ENCODE measurements at regions not wholly inside any gene's neighbourhood (a gene's known extent, or its start where the extent isn't known, plus 50 kb on each side); places are given as distances from the start of the nearest gene placed in this dataset.

- Histone ChIP-seq H3K4me1 (ENCODE audit: control insufficient read depth in 2 of 2, insufficient read depth in 2 of 2, low read length in 2 of 2) (no peaks in the 10 kb centered on the region), H3K4me3 (ENCODE audit: low read length in 2 of 2) (no peak overlapping the region), H3K36me3 (ENCODE audit: control insufficient read depth in 2 of 2, insufficient read depth in 2 of 2, low read length in 1 of 2) (no peaks in the 10 kb centered on the region), H3K9me3 (ENCODE audit: control insufficient read depth in 2 of 2, insufficient read depth in 1 of 2, low read length in 1 of 2) (no peaks in the 10 kb centered on the region), H3K27me3 (ENCODE audit: control insufficient read depth in 2 of 2, insufficient read depth in 1 of 2, low read length in 1 of 2) (no peaks in the 10 kb centered on the region), H3K27ac (ENCODE audit: low read depth in 1 of 2, low read length in 1 of 2) (no peak overlapping the region)
- 95% methylated on average over 5 of the region's 5 CpGs for WGBS
- DNase-seq (ENCODE audit: low read depth in 6 of 9, low spot score in 9 of 9): no peak
Observed at GRCh38 chr6:11397622-11398450, 139.7 kb upstream of the TMEM170B start.

DNA sequence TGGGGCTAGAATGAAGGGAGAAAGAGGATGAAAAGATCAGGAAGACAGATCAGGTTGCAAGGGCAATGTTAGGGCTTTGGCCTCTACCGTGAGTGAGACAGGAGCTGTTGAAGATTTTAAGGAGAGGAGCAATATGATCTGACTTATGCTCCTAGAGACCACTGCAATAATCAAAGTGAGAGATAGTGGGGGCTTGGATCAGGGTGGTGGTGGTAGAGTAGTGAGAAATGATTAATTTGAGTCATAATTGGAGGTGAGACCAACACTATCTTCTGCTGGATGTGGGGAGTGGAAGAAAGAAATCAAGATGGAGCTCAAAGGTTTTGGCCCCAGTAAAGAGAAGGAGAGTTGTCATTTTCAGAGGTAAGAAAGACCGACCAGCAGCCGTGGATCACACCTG, 140.7 kb upstream of the TMEM170B start:
- Histone ChIP-seq H3K4me3 (ENCODE audit: low read length in 2 of 2) (no peak overlapping the region), H3K4me1 (ENCODE audit: control insufficient read depth in 2 of 2, insufficient read depth in 2 of 2, low read length in 2 of 2) (no peaks in the 10 kb centered on the region), H3K27ac (ENCODE audit: low read depth in 1 of 2, low read length in 1 of 2) (no peak overlapping the region), H3K9me3 (ENCODE audit: control insufficient read depth in 2 of 2, insufficient read depth in 1 of 2, low read length in 1 of 2) (no peaks in the 10 kb centered on the region), H3K27me3 (ENCODE audit: control insufficient read depth in 2 of 2, insufficient read depth in 1 of 2, low read length in 1 of 2) (no peaks in the 10 kb centered on the region), H3K36me3 (ENCODE audit: control insufficient read depth in 2 of 2, insufficient read depth in 2 of 2, low read length in 1 of 2) (no peaks in the 10 kb centered on the region)
- 98% methylated on average over 3 of the region's 3 CpGs for WGBS
- DNase-seq (ENCODE audit: low read depth in 6 of 9, low spot score in 9 of 9): no peak

GRCh38 chr6:11393713-11394627, 143.6 kb upstream of the TMEM170B start:
- Histone ChIP-seq H3K27me3 (ENCODE audit: control insufficient read depth in 2 of 2, insufficient read depth in 1 of 2, low read length in 1 of 2) (no peaks in the 10 kb centered on the region), H3K4me3 (ENCODE audit: low read length in 2 of 2) (no peak overlapping the region), H3K36me3 (ENCODE audit: control insufficient read depth in 2 of 2, insufficient read depth in 2 of 2, low read length in 1 of 2) (no peaks in the 10 kb centered on the region), H3K4me1 (ENCODE audit: control insufficient read depth in 2 of 2, insufficient read depth in 2 of 2, low read length in 2 of 2) (no peaks in the 10 kb centered on the region), H3K9me3 (ENCODE audit: control insufficient read depth in 2 of 2, insufficient read depth in 1 of 2, low read length in 1 of 2) (no peaks in the 10 kb centered on the region), H3K27ac (ENCODE audit: low read depth in 1 of 2, low read length in 1 of 2) (no peak overlapping the region)
- no peak for DNase-seq (ENCODE audit: low read depth in 6 of 9, low spot score in 9 of 9)
- 86% methylated on average over 7 of the region's 7 CpGs for WGBS

DNA sequence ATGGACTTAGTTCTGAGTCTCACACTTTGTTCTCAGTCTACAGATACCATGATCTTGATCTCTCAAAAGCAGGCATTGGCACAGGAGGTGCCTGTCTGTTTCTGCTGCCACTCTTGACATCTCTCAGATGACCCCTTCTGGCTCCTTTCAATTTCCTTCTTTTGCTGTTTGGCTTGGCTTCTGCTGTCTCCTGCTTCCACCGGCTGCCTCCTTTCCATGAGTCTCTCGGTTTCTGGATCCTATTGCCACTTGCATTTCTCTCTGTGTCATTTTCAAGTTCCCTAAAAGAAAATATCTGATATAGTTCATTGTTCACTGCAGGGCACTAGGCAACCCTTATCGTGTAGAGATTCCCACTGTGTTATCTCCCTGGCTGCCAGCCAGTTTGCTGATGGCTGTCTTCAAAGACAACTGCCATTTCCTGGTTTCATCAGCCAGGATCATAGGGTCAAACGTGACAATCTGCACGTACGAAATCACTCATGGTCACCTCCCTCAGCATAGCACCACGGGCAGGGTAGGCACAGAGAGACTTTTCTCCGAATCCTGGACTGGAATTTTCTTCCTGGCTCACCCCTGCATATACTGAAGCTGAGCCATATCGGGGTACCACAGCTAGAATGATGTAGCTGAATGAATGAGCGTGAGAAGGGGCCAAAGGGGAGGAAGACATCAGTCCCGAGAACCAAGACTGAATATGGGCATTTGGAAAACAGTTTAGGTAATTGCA, 144.6 kb upstream of the TMEM170B start:
- Histone ChIP-seq H3K4me3 (ENCODE audit: low read length in 2 of 2) (no peak overlapping the region), H3K27ac (ENCODE audit: low read depth in 1 of 2, low read length in 1 of 2) (no peak overlapping the region), H3K9me3 (ENCODE audit: control insufficient read depth in 2 of 2, insufficient read depth in 1 of 2, low read length in 1 of 2) (no peaks in the 10 kb centered on the region), H3K36me3 (ENCODE audit: control insufficient read depth in 2 of 2, insufficient read depth in 2 of 2, low read length in 1 of 2) (no peaks in the 10 kb centered on the region), H3K4me1 (ENCODE audit: control insufficient read depth in 2 of 2, insufficient read depth in 2 of 2, low read length in 2 of 2) (no peaks in the 10 kb centered on the region), H3K27me3 (ENCODE audit: control insufficient read depth in 2 of 2, insufficient read depth in 1 of 2, low read length in 1 of 2) (no peaks in the 10 kb centered on the region)
- 88% methylated on average over 11 of the region's 11 CpGs for WGBS
- DNase-seq (ENCODE audit: low read depth in 6 of 9, low spot score in 9 of 9): no peak

DNA sequence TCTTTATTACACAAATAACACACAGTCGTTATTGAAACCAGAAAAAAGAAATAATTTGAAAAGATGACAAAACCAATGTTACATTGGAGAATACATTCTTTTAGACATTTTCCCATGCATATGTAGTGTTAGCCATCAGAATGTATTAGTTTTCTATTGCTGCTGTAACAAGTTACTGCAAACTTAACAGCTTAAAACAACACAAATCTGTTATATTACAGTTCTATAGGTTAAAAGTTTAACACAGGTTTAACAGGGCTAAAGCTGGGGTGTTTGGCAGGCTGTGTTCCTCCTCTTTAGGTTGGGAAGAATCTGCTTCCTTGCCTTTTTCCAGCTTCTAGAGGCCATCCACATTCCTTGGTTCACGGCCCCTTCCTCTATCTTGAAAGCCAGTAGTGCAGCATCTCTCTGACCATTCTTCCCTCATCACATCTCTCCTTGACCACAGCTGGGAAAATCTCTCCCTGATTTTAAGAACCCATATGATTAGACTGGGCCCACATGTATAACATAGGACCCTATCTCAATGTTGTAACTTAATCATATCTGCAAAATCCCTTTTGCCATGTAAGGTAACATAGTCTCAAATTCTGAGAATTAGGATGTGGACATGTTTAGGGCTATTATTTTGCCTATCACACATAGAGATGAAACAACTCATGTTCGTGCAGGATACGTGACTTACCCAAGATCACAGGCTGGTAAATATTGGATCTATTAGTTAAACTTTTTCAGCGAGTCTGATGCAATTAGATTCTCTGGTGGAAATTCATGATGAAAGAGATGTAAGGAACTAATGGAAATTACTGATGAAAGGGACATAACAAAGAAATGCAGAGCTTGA, 145.4 kb upstream of the TMEM170B start:
- no peak overlapping the region for H3K4me3 ChIP-seq (ENCODE audit: low read length in 2 of 2)
- H3K36me3 ChIP-seq (ENCODE audit: control insufficient read depth in 2 of 2, insufficient read depth in 2 of 2, low read length in 1 of 2): no peaks in the 10 kb centered on the region
- H3K9me3 ChIP-seq (ENCODE audit: control insufficient read depth in 2 of 2, insufficient read depth in 1 of 2, low read length in 1 of 2): no peaks in the 10 kb centered on the region
- DNase-seq (ENCODE audit: low read depth in 6 of 9, low spot score in 9 of 9): no peak
- no peaks in the 10 kb centered on the region for H3K4me1 ChIP-seq (ENCODE audit: control insufficient read depth in 2 of 2, insufficient read depth in 2 of 2, low read length in 2 of 2)
- WGBS: 99% methylated on average over 5 of the region's 5 CpGs
- H3K27ac ChIP-seq (ENCODE audit: low read depth in 1 of 2, low read length in 1 of 2): no peak overlapping the region
- H3K27me3 ChIP-seq (ENCODE audit: control insufficient read depth in 2 of 2, insufficient read depth in 1 of 2, low read length in 1 of 2): no peaks in the 10 kb centered on the region

DNA sequence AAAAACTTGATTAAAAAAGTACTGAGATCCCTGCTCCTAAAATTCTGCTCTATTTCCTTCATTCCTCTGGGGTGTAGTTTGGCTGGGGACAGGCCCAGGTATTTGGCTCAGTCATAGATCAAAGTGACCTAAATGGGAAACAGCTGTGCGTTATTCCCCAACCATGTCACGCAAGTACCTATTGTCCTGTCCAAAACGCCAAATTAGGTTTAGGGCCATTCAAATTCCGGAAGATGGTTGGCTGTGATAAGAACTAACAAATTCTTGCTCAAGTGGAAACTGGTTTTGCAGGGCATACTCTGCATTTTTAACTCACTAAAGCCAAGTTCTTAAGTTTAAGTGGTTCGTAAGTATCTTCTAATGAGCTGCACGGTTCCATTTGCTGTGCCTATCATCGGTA, 147.6 kb upstream of the TMEM170B start:
- no peaks in the 10 kb centered on the region for H3K4me1 ChIP-seq (ENCODE audit: control insufficient read depth in 2 of 2, insufficient read depth in 2 of 2, low read length in 2 of 2)
- H3K27ac ChIP-seq (ENCODE audit: low read depth in 1 of 2, low read length in 1 of 2): no peak overlapping the region
- no peak overlapping the region for H3K4me3 ChIP-seq (ENCODE audit: low read length in 2 of 2)
- no peak for DNase-seq (ENCODE audit: low read depth in 6 of 9, low spot score in 9 of 9)
- H3K9me3 ChIP-seq (ENCODE audit: control insufficient read depth in 2 of 2, insufficient read depth in 1 of 2, low read length in 1 of 2): no peaks in the 10 kb centered on the region
- no peaks in the 10 kb centered on the region for H3K27me3 ChIP-seq (ENCODE audit: control insufficient read depth in 2 of 2, insufficient read depth in 1 of 2, low read length in 1 of 2)
- no peaks in the 10 kb centered on the region for H3K36me3 ChIP-seq (ENCODE audit: control insufficient read depth in 2 of 2, insufficient read depth in 2 of 2, low read length in 1 of 2)
- 64% methylated on average over 7 of the region's 7 CpGs for WGBS

GRCh38 chr6:11388983-11389944, 148.3 kb upstream of the TMEM170B start:
- no peak overlapping the region for H3K27ac ChIP-seq (ENCODE audit: low read depth in 1 of 2, low read length in 1 of 2)
- no peaks in the 10 kb centered on the region for H3K4me1 ChIP-seq (ENCODE audit: control insufficient read depth in 2 of 2, insufficient read depth in 2 of 2, low read length in 2 of 2)

More at GRCh38 chr6:11388983-11389944, 148.3 kb upstream of the TMEM170B start:
- no peaks in the 10 kb centered on the region for H3K9me3 ChIP-seq (ENCODE audit: control insufficient read depth in 2 of 2, insufficient read depth in 1 of 2, low read length in 1 of 2)
- no peak overlapping the region for H3K4me3 ChIP-seq (ENCODE audit: low read length in 2 of 2)
- H3K36me3 ChIP-seq (ENCODE audit: control insufficient read depth in 2 of 2, insufficient read depth in 2 of 2, low read length in 1 of 2): no peaks in the 10 kb centered on the region
- DNase-seq (ENCODE audit: low read depth in 6 of 9, low spot score in 9 of 9): no peak
- 95% methylated on average over 5 of the region's 5 CpGs for WGBS
- H3K27me3 ChIP-seq (ENCODE audit: control insufficient read depth in 2 of 2, insufficient read depth in 1 of 2, low read length in 1 of 2): no peaks in the 10 kb centered on the region

Measured in thymus (tissue), 11 donors.